ENCODE measurements at regions not wholly inside any gene's neighbourhood (a gene's known extent, or its start where the extent isn't known, plus 50 kb on each side); places are given as distances from the start of the nearest gene placed in this dataset.

DNA sequence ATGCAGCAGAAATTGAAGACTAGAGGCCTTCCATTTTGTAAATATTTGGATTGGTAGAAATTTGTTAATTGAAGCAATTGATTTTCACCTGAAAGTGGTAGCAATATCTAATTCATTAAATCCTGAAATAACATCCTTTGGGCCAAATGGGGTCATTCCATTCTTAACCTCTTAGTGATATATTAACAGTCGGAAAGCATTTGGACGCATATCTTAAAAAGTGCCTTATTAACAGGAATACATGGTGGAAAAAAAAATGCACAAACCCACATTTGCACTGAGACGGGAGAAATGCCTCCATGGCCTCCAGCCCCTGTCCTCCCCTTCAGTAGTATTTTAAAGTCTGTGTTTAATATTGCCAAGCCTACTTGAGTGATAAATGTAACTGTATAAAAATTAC is 205.5 kb downstream of the TFAP2B start:
- TF ChIP-seq FOXP2 (optimal IDR thresholded peaks at IDR 0.05; ENCODE audit: control extremely low read depth, extremely low read length, insufficient read depth): no peak
- no peak for TF ChIP-seq POLR2AphosphoS5 (IDR thresholded peaks at IDR 0.05; ENCODE audit: borderline replicate concordance, low read depth, low read length)
- no peak for TF ChIP-seq EZH2 (IDR thresholded peaks at IDR 0.05)
